HUES48 (cell line): ENCODE measurements at regions not wholly inside any gene's neighbourhood (a gene's known extent, or its start where the extent isn't known, plus 50 kb on each side); places are given as distances from the start of the nearest gene placed in this dataset.
"Not testable (repeated sequence)": the region's sequence is repeated elsewhere in the genome, so short reads cannot be mapped to it uniquely, and the experiment has no call there.

Experiments used
- H3K27ac ChIP-seq: one replicate; pipeline ENCODE4 v1.7.0; 2013; ENCODE audit warnings: low read depth, low read length, inconsistent platforms
- H3K27me3 ChIP-seq: 2 replicates; pipeline ENCODE4 v1.6.1; 2013; ENCODE audit warnings: mild to moderate bottlenecking, low read length; ENCODE audit not compliant: control insufficient read depth, insufficient read depth
- H3K36me3 ChIP-seq: 2 replicates; pipeline ENCODE4 v1.6.1; 2013; ENCODE audit warnings: low read length; ENCODE audit not compliant: control insufficient read depth, insufficient read depth
- H3K4me1 ChIP-seq: 2 replicates; pipeline ENCODE4 v1.6.1; 2013; ENCODE audit warnings: mild to moderate bottlenecking, low read length; ENCODE audit not compliant: control insufficient read depth, insufficient read depth
- H3K4me3 ChIP-seq: 2 replicates; pipeline ENCODE4 v1.5.1; 2013; ENCODE audit warnings: mild to moderate bottlenecking, low read depth, low read length
- H3K9ac ChIP-seq: 2 replicates; pipeline ENCODE4 v1.6.1; 2013; ENCODE audit warnings: mild to moderate bottlenecking, low read depth, low read length, moderate library complexity
- H3K9me3 ChIP-seq: 2 replicates; pipeline ENCODE4 v1.6.1; 2013; ENCODE audit warnings: low read length; ENCODE audit not compliant: control insufficient read depth, insufficient read depth

DNA sequence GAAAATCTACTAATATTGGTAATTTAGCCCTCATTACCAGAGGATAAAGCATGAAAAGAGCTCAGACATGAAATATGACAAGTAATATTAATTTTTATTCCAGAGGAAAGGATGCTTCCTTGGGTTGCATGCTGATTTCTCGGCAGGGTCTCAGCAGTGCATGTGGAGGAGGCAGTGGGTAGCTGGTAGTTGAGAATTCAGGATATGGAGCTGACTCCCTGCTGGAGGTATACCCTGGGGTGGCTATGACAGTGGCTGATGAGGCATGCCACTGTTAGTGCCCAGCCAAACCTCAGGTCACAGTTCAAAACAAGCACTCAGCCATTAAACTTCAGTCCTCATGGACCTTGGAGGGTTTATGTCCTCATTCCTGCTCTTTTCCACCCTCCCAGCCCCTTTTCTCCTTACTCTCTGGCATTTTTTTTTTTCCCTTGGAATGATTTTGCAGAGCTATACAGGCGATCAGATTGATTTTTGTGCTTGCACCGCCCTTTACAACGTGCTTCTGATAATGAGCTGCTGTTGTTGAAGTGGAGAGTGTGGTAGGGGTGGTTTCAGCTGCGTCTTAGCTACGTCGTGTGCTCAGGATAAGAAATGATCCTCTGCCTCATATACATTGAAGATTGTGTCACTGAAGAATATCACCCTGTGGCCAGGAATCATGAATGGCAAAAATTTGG lies 761.9 kb upstream of the MMS22L start:
- no peaks in the 10 kb centered on the region for H3K36me3 ChIP-seq
- no peaks in the 10 kb centered on the region for H3K27me3 ChIP-seq
- no peak overlapping the region for H3K27ac ChIP-seq
- H3K4me1 ChIP-seq = peaks cover 81% of the 10 kb centered on the region
- H3K4me3 ChIP-seq = no peak overlapping the region
- H3K9ac ChIP-seq = no peak overlapping the region
- H3K9me3 ChIP-seq = no peaks in the 10 kb centered on the region

GRCh38 chr6:98047164-98047563 lies 764.1 kb upstream of the MMS22L start:
- no peak overlapping the region for H3K27ac ChIP-seq
- no peaks in the 10 kb centered on the region for H3K36me3 ChIP-seq
- peaks cover 60% of the 10 kb centered on the region for H3K4me1 ChIP-seq
- H3K9ac ChIP-seq = no peak overlapping the region
- no peak overlapping the region for H3K4me3 ChIP-seq
- no peaks in the 10 kb centered on the region for H3K27me3 ChIP-seq
- H3K9me3 ChIP-seq = no peaks in the 10 kb centered on the region

DNA sequence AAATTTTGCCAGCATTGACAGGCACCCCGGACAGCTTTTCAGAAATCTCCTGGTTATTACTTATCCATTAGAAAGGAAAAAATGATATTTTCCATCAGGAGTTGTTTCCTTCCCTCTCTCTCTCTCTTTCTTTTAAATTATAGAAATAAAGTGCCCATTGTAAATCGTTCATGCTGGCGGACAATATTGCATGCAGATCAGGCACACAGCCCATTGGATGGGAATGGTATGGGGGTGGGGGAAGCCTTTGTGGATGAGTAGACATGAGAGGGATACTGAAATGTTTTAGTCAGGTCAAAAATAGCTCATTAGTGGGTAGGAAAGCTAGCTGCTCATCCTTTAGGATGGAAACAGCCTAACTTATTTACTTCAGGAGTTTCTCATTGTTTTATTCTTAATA lies 764.9 kb upstream of the MMS22L start:
- H3K4me1 ChIP-seq = peaks cover 53% of the 10 kb centered on the region
- H3K4me3 ChIP-seq = no peak overlapping the region
- H3K27ac ChIP-seq = no peak overlapping the region
- H3K36me3 ChIP-seq = no peaks in the 10 kb centered on the region
- H3K9me3 ChIP-seq = no peaks in the 10 kb centered on the region
- no peaks in the 10 kb centered on the region for H3K27me3 ChIP-seq
- H3K9ac ChIP-seq = no peak overlapping the region

GRCh38 chr6:98054453-98054852 lies 771.4 kb upstream of the MMS22L start:
- Histone ChIP-seq H3K27me3 (no peaks in the 10 kb centered on the region), H3K4me1 (peaks cover 6% of the 10 kb centered on the region), H3K4me3 (no peak overlapping the region), H3K9ac (no peak overlapping the region), H3K36me3 (no peaks in the 10 kb centered on the region), H3K27ac (no peak overlapping the region), H3K9me3 (no peaks in the 10 kb centered on the region)

GRCh38 chr6:98056955-98057354 lies 773.9 kb upstream of the MMS22L start:
- Histone ChIP-seq H3K27me3 (no peaks in the 10 kb centered on the region), H3K4me1 (peaks cover 6% of the 10 kb centered on the region), H3K27ac (no peak overlapping the region), H3K36me3 (no peaks in the 10 kb centered on the region), H3K4me3 (no peak overlapping the region), H3K9ac (no peak overlapping the region), H3K9me3 (no peaks in the 10 kb centered on the region)

DNA sequence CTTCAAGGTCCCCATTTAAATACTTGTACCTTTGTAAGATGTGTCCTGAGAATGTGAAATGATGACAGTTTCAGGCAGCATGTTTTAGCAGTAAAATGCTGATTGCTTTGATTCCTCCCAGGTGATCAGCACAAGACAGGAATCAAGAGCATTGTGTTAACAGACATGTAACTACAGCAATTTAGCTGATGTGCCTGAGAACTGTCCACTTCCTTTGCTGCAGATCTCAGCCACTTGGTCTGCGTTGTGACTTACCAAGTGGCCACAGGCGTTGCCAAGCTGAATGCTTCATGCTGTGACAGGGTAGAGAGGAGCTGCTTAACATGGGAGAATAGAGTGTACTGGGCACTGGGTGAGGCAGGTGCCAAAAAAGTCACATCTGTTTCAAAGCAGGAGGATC lies 767.0 kb upstream of the POU3F2 start:
- Histone ChIP-seq H3K4me1 (no peaks in the 10 kb centered on the region), H3K27me3 (no peaks in the 10 kb centered on the region), H3K27ac (no peak overlapping the region), H3K9me3 (no peaks in the 10 kb centered on the region), H3K9ac (no peak overlapping the region), H3K4me3 (no peak overlapping the region), H3K36me3 (no peaks in the 10 kb centered on the region)

GRCh38 chr6:98088537-98088936 lies 745.8 kb upstream of the POU3F2 start:
- H3K36me3 ChIP-seq, H3K4me3 ChIP-seq, H3K27ac ChIP-seq, H3K9ac ChIP-seq, H3K27me3 ChIP-seq, H3K4me1 ChIP-seq: not testable (repeated sequence)
- peaks cover 13% of the 10 kb centered on the region; the same call in 1 of the 2 replicates for H3K9me3 ChIP-seq

- no peak overlapping the region for H3K4me3 ChIP-seq
- H3K27me3 ChIP-seq = no peaks in the 10 kb centered on the region
- H3K36me3 ChIP-seq = no peaks in the 10 kb centered on the region
- H3K4me1 ChIP-seq = no peaks in the 10 kb centered on the region
- no peak overlapping the region for H3K27ac ChIP-seq
- H3K9ac ChIP-seq = no peak overlapping the region
- peaks cover 13% of the 10 kb centered on the region; the same call in 1 of the 2 replicates for H3K9me3 ChIP-seq
Observed at GRCh38 chr6:98092331-98092730, 742.0 kb upstream of the POU3F2 start.

DNA sequence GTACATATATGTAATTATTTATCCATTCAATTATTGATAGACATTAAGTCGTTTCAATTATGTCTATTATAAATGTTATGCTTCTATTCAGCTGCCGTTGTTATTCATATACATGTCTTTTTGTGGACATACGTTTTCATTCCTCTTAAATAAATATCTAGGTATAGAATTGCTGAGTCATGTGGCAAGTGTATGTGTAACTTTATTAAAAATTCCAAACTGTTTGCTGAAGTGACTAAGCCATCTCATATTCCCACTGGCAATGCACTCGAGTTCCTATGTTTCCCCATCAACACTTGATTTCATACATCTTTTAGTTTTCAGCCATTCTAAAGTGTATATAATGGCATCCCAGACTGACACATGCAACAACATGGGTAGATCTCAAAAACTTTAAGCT lies 739.7 kb upstream of the POU3F2 start:
- Histone ChIP-seq H3K27ac (no peak overlapping the region), H3K27me3 (no peaks in the 10 kb centered on the region)

GRCh38 chr6:98107801-98108200 lies 726.6 kb upstream of the POU3F2 start:
- H3K27ac ChIP-seq = no peak overlapping the region
- no peak overlapping the region for H3K4me3 ChIP-seq
- H3K9ac ChIP-seq = no peak overlapping the region

More for the DNA sequence above, 739.7 kb upstream of the POU3F2 start:
- H3K9me3 ChIP-seq = 0 out of 2 replicates have a peak, but pooled peaks cover 1% of the 10 kb centered on the region
- no peaks in the 10 kb centered on the region for H3K4me1 ChIP-seq
- H3K9ac ChIP-seq = no peak overlapping the region
- H3K36me3 ChIP-seq = no peaks in the 10 kb centered on the region
- no peak overlapping the region for H3K4me3 ChIP-seq

GRCh38 chr6:98116455-98116854 lies 717.9 kb upstream of the POU3F2 start:
- H3K27ac ChIP-seq = no peak overlapping the region
- no peak overlapping the region for H3K9ac ChIP-seq
- no peaks in the 10 kb centered on the region for H3K9me3 ChIP-seq
- H3K4me3 ChIP-seq = no peak overlapping the region
- no peaks in the 10 kb centered on the region for H3K27me3 ChIP-seq
- peaks cover 21% of the 10 kb centered on the region; the same call in 1 of the 2 replicates for H3K4me1 ChIP-seq
- no peaks in the 10 kb centered on the region for H3K36me3 ChIP-seq

More at GRCh38 chr6:98107801-98108200, 726.6 kb upstream of the POU3F2 start:
- H3K4me1 ChIP-seq = no peaks in the 10 kb centered on the region
- no peaks in the 10 kb centered on the region for H3K27me3 ChIP-seq
- peaks cover 7% of the 10 kb centered on the region; the same call in 1 of the 2 replicates for H3K9me3 ChIP-seq
- no peaks in the 10 kb centered on the region for H3K36me3 ChIP-seq
